ENCODE measurements at regions not wholly inside any gene's neighbourhood (a gene's known extent, or its start where the extent isn't known, plus 50 kb on each side); places are given as distances from the start of the nearest gene placed in this dataset.

- DNase-seq (ENCODE audit: low read depth in 2 of 2), result no peak
Measured at GRCh38 chr10:116792817-116793216, 50.5 kb upstream of the HSPA12A start.

- DNase-seq (ENCODE audit: low read depth in 2 of 2), result no peak
Measured at GRCh38 chr10:116796469-116796868, 52.8 kb upstream of the ENO4 start.

GRCh38 chr10:116796910-116797513 is 52.3 kb upstream of the ENO4 start:
- DNase-seq (ENCODE audit: low read depth in 2 of 2), result peak; percentile 27 to 40

GRCh38 chr10:116798859-116799258 is 50.4 kb upstream of the ENO4 start:
- no peak for DNase-seq (ENCODE audit: low read depth in 2 of 2)

Measured in stimulated activated CD8-positive, alpha-beta memory T cell treated with anti-CD3 and anti-CD28 coated beads, Interleukin-7, amount 100 ng/mL, for 4 hours (primary cell).